ENCODE measurements at regions not wholly inside any gene's neighbourhood (a gene's known extent, or its start where the extent isn't known, plus 50 kb on each side); places are given as distances from the start of the nearest gene placed in this dataset.

DNA sequence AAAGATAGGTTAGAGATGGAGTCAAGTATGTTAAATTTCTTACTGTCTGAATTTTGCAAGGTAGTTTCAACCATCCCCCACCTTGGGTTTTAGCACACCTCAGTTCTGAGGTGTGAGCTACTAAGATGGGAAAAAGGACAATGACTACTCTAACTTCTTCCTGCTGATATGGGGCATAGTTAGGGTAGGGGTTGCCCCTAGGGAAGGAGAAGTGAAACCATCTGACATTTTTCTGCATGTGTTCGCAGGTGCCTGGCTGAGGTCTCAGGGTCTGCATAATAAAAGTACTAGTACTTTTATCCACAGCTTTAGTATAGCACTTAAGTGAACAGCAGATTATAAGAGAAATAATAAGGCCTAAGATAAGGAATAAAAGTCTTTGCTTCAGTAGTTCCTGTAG is 129.5 kb upstream of the CYSLTR1 start:
- no peak overlapping the region for H3K9ac ChIP-seq (ENCODE audit: low read length)
- H3K9me2 ChIP-seq (replicated peaks; ENCODE audit: insufficient read depth, low read length) = no peaks in the 10 kb centered on the region
- no peak overlapping the region for H3K27ac ChIP-seq (ENCODE audit: low read depth, low read length)
- no peaks in the 10 kb centered on the region for H3K9me3 ChIP-seq (ENCODE audit: insufficient read depth, low read length)
- no peaks in the 10 kb centered on the region for H3F3A ChIP-seq (ENCODE audit: insufficient read depth)
- no peaks in the 10 kb centered on the region for H3K36me3 ChIP-seq (ENCODE audit: low read length)
- H3K4me3 ChIP-seq (ENCODE audit: insufficient read depth, low read length, poor library complexity, severe bottlenecking) = no peak overlapping the region
- H4K20me1 ChIP-seq (ENCODE audit: low read depth, low read length) = no peaks in the 10 kb centered on the region
- H3K27me3 ChIP-seq (ENCODE audit: low read length) = no peaks in the 10 kb centered on the region
- H2AFZ ChIP-seq (ENCODE audit: low read depth, low read length, severe bottlenecking) = no peak overlapping the region
- no peak overlapping the region for H3K4me2 ChIP-seq (ENCODE audit: low read depth, low read length, poor library complexity, severe bottlenecking)
- no peaks in the 10 kb centered on the region for H3K79me2 ChIP-seq (ENCODE audit: insufficient read depth, low read length)
- TF ChIP-seq EZH2phosphoT487 (conservative IDR thresholded peaks at IDR 0.05; ENCODE audit: low read length) (no peak), CTCF (IDR thresholded peaks at IDR 0.05; ENCODE audit: insufficient read depth, low read length, poor library complexity, severe bottlenecking) (no peak)

- TF ChIP-seq EZH2phosphoT487 (conservative IDR thresholded peaks at IDR 0.05; ENCODE audit: low read length) (no peak), CTCF (IDR thresholded peaks at IDR 0.05; ENCODE audit: insufficient read depth, low read length, poor library complexity, severe bottlenecking) (no peak)
- no peak overlapping the region for H3K4me3 ChIP-seq (ENCODE audit: insufficient read depth, low read length, poor library complexity, severe bottlenecking)
- no peaks in the 10 kb centered on the region for H3K27me3 ChIP-seq (ENCODE audit: low read length)
Measured at GRCh38 chrX:78455901-78456300, 128.5 kb upstream of the CYSLTR1 start.

GRCh38 chrX:78452356-78452755 is 124.9 kb upstream of the CYSLTR1 start:
- TF ChIP-seq CTCF (IDR thresholded peaks at IDR 0.05; ENCODE audit: insufficient read depth, low read length, poor library complexity, severe bottlenecking) (no peak), EZH2phosphoT487 (conservative IDR thresholded peaks at IDR 0.05; ENCODE audit: low read length) (no peak)
- Histone ChIP-seq H3K36me3 (ENCODE audit: low read length) (no peaks in the 10 kb centered on the region), H3K27ac (ENCODE audit: low read depth, low read length) (no peak overlapping the region), H2AFZ (ENCODE audit: low read depth, low read length, severe bottlenecking) (no peak overlapping the region), H3K4me3 (ENCODE audit: insufficient read depth, low read length, poor library complexity, severe bottlenecking) (no peak overlapping the region), H3K9ac (ENCODE audit: low read length) (no peak overlapping the region), H3K9me3 (ENCODE audit: insufficient read depth, low read length) (no peaks in the 10 kb centered on the region), H4K20me1 (ENCODE audit: low read depth, low read length) (no peaks in the 10 kb centered on the region), H3K9me2 (replicated peaks; ENCODE audit: insufficient read depth, low read length) (no peaks in the 10 kb centered on the region), H3K79me2 (ENCODE audit: insufficient read depth, low read length) (no peaks in the 10 kb centered on the region), H3F3A (ENCODE audit: insufficient read depth) (no peaks in the 10 kb centered on the region), H3K4me2 (ENCODE audit: low read depth, low read length, poor library complexity, severe bottlenecking) (no peak overlapping the region), H3K27me3 (ENCODE audit: low read length) (no peaks in the 10 kb centered on the region)

More at GRCh38 chrX:78455901-78456300, 128.5 kb upstream of the CYSLTR1 start:
- Histone ChIP-seq H3K9me2 (replicated peaks; ENCODE audit: insufficient read depth, low read length) (no peaks in the 10 kb centered on the region), H4K20me1 (ENCODE audit: low read depth, low read length) (no peaks in the 10 kb centered on the region), H3F3A (ENCODE audit: insufficient read depth) (no peaks in the 10 kb centered on the region), H3K27ac (ENCODE audit: low read depth, low read length) (no peak overlapping the region), H3K9me3 (ENCODE audit: insufficient read depth, low read length) (no peaks in the 10 kb centered on the region), H3K79me2 (ENCODE audit: insufficient read depth, low read length) (no peaks in the 10 kb centered on the region), H3K9ac (ENCODE audit: low read length) (no peak overlapping the region), H3K4me2 (ENCODE audit: low read depth, low read length, poor library complexity, severe bottlenecking) (no peak overlapping the region), H2AFZ (ENCODE audit: low read depth, low read length, severe bottlenecking) (no peak overlapping the region), H3K36me3 (ENCODE audit: low read length) (no peaks in the 10 kb centered on the region)

All from SU-DHL-6 (cell line).